GM12878 (cell line): ENCODE measurements at regions not wholly inside any gene's neighbourhood (a gene's known extent, or its start where the extent isn't known, plus 50 kb on each side); places are given as distances from the start of the nearest gene placed in this dataset.

Source experiments
- ATAC-seq: fragments of 200-7000 bp; cut with Tn5 transposase; 3 replicates; pipeline ENCODE4 v1.9.1; 2020; ENCODE audit warnings: mild to moderate bottlenecking, moderate library complexity
- BruUV-seq: library from RNA; stranded (reverse); fragments of 400-500 nt; replicated peaks from 2 replicates; lab custom pipeline; 2021; lab: Mats Ljungman, UMichigan
- CTCF ChIA-PET: fragments of 300-600 bp; sonication (Branson Sonifier 250); formaldehyde crosslinking; extraction: SDS; loops from one replicate; lab custom pipeline; 2021; ENCODE audit warnings: inconsistent platforms; lab: Yijun Ruan, JAX
- POLR2A ChIA-PET: fragments of 350-600 bp; formaldehyde crosslinking; extraction: SDS; loops from one replicate; lab custom pipeline; 2021; ENCODE audit warnings: inconsistent platforms; lab: Charles Lee
- RAD21 ChIA-PET: fragments of 300-600 bp; sonication (Branson Sonifier 250); formaldehyde crosslinking; loops from one replicate; lab custom pipeline; 2023; ENCODE audit warnings: antibody characterized with exemption; ENCODE audit not compliant: unreplicated experiment; lab: Charles Lee
- SMC1A ChIA-PET: fragments of 300-600 bp; sonication (Branson Sonifier 250); formaldehyde crosslinking; loops from one replicate; lab custom pipeline; 2023; ENCODE audit not compliant: unreplicated experiment, uncharacterized antibody; lab: Charles Lee
- DNase-seq: peaks from one replicate; pipeline ENCODE4 v3.0.0-alpha.2; 2011; ENCODE audit warnings: low read depth, low spot score
- FAIRE-seq: peaks from 3 replicates; lab custom pipeline; 2011; peaks lifted over from hg19 to GRCh38; lab: Jason Lieb, UNC
- H2AFZ ChIP-seq: 2 replicates; pipeline ENCODE4 v1.6.0; 2011; ENCODE audit warnings: low read depth, low read length, control low read depth; ENCODE audit not compliant: control insufficient read depth
- H3K27ac ChIP-seq: 2 replicates; pipeline ENCODE4 v1.5.1; 2011; ENCODE audit warnings: control low read depth; ENCODE audit not compliant: control insufficient read depth, insufficient read depth
- H3K27me3 ChIP-seq, 2 experiments: replicated peaks in 1 of 2; 2 replicates each; pipeline versions ENCODE4 v1.6.0 to v1.6.1; 2011; ENCODE audit warnings: low read length in 1 of 2; ENCODE audit not compliant: control insufficient read depth in 2 of 2, insufficient read depth in 2 of 2
- H3K36me3 ChIP-seq, 2 experiments: 2 replicates each; pipeline ENCODE4 v1.5.1; 2011; ENCODE audit warnings: low read length in 1 of 2; ENCODE audit not compliant: control insufficient read depth in 2 of 2, insufficient read depth in 2 of 2
- H3K4me1 ChIP-seq: 2 replicates; pipeline ENCODE4 v1.6.1; 2011; ENCODE audit warnings: mild to moderate bottlenecking, low read length, moderate library complexity, mixed read lengths; ENCODE audit not compliant: control insufficient read depth, insufficient read depth
- H3K4me2 ChIP-seq: 2 replicates; pipeline ENCODE4 v1.6.0; 2011; ENCODE audit warnings: control low read depth; ENCODE audit not compliant: control insufficient read depth, insufficient read depth
- H3K4me3 ChIP-seq: fragments of 200-600 bp; sonication (generic); 2 replicates; pipeline ENCODE4 v1.5.1; 2016
- H3K79me2 ChIP-seq: 2 replicates; pipeline ENCODE4 v1.6.0; 2011; ENCODE audit warnings: low read length; ENCODE audit not compliant: control insufficient read depth, insufficient read depth
- H3K9ac ChIP-seq: 2 replicates; pipeline ENCODE4 v1.8.0; 2011; ENCODE audit warnings: low read length, control low read depth, mixed read lengths; ENCODE audit not compliant: control insufficient read depth, insufficient read depth
- H3K9me3 ChIP-seq: replicated peaks from 3 replicates; pipeline ENCODE4 v1.5.1; 2011; ENCODE audit warnings: mild to moderate bottlenecking, low read length; ENCODE audit not compliant: control insufficient read depth, insufficient read depth
- H4K20me1 ChIP-seq: 2 replicates; pipeline ENCODE4 v1.6.0; 2011; ENCODE audit not compliant: control insufficient read depth, insufficient read depth
- BCL11A ChIP-seq: IDR thresholded peaks from 2 replicates; pipeline ENCODE4 v1.6.1; 2011; ENCODE audit warnings: low read depth, low read length
- GABPA ChIP-seq: IDR thresholded peaks from 2 replicates; pipeline ENCODE4 v1.6.1; 2014; ENCODE audit warnings: antibody characterized with exemption, low read depth, mild to moderate bottlenecking, inconsistent platforms
- IRF4 ChIP-seq: IDR thresholded peaks from 2 replicates; pipeline ENCODE4 v1.6.1; 2011; ENCODE audit warnings: low read depth, low read length
- KAT2A ChIP-seq: conservative IDR thresholded peaks from 2 replicates; pipeline ENCODE4 v1.6.1; 2011; ENCODE audit warnings: low read depth, low read length; ENCODE audit not compliant: control insufficient read depth
- MTA2 ChIP-seq: fragments of 450-650 bp; IDR thresholded peaks from 2 replicates; pipeline ENCODE4 v1.6.1; 2016; ENCODE audit warnings: low read depth, mild to moderate bottlenecking, moderate library complexity
- MTA3 ChIP-seq: IDR thresholded peaks from 2 replicates; pipeline ENCODE4 v1.6.1; 2012; ENCODE audit warnings: low read length, inconsistent platforms, borderline replicate concordance
- NFXL1 ChIP-seq: fragments of 450-650 bp; IDR thresholded peaks from 2 replicates; pipeline ENCODE4 v1.6.1; 2017; ENCODE audit warnings: antibody characterized with exemption, mild to moderate bottlenecking, borderline replicate concordance
- NR2C2 ChIP-seq: IDR thresholded peaks from 2 replicates; pipeline ENCODE4 v1.6.1; 2011; ENCODE audit warnings: borderline replicate concordance, low read depth; ENCODE audit not compliant: control insufficient read depth, insufficient read length
- PAX8 ChIP-seq: fragments of 450-650 bp; IDR thresholded peaks from 2 replicates; pipeline ENCODE4 v1.6.1; 2017; ENCODE audit warnings: mild to moderate bottlenecking, moderate library complexity
- RUNX3 ChIP-seq: IDR thresholded peaks from 2 replicates; pipeline ENCODE4 v1.6.1; 2012; ENCODE audit warnings: low read length, inconsistent platforms
- STAT3 ChIP-seq: IDR thresholded peaks from 2 replicates; pipeline ENCODE4 v1.6.1; 2011; ENCODE audit warnings: low read depth, low read length, improper control_type of control experiment
- ZBTB11 ChIP-seq: fragments of 450-650 bp; formaldehyde crosslinking; IDR thresholded peaks from 2 replicates; pipeline ENCODE4 v1.5.0; 2022; ENCODE audit warnings: mild to moderate bottlenecking, missing genetic modification characterization
- ZBTB4 ChIP-seq: fragments of 450-650 bp; formaldehyde crosslinking; IDR thresholded peaks from 2 replicates; pipeline ENCODE4 v1.4.0; 2022; ENCODE audit warnings: mild to moderate bottlenecking, moderate library complexity
- WGBS: methylation state at CpG from one replicate; pipeline ENCODE4 v1.1.6; 2016; ENCODE audit warnings: low lambda C conversion rate; ENCODE audit not compliant: insufficient replicate concordance, insufficient coverage; ENCODE audit errors: missing lambda C conversion rate; 5-methylcytosine and 5-hydroxymethylcytosine counted together
- in situ Hi-C: fragments of 300-500 bp; cut with MboI; formaldehyde crosslinking; loops from 9 replicates; pipeline ENCODE4 v1.14.3; 2018; ENCODE audit warnings: mixed read lengths
- intact Hi-C: fragments of 100-400 bp; cut with micrococcal nuclease; formaldehyde crosslinking; loops from one replicate; pipeline ENCODE4 v1.14.2; 2022; ENCODE audit not compliant: unreplicated experiment
- TF ChIP-seq, protein P1 (sequence below): fragments of 150-350 bp; IDR thresholded peaks from 2 replicates; pipeline ENCODE4 v1.6.1; 2016; ENCODE audit warnings: low read depth, low read length

- Histone ChIP-seq H3K27ac (no peak overlapping the region), H3K27me3 (no peaks in the 10 kb centered on the region), H3K4me2 (no peak overlapping the region), H4K20me1 (no peaks in the 10 kb centered on the region), H3K4me3 (no peak overlapping the region), H3K79me2 (no peaks in the 10 kb centered on the region), H3K4me1 (no peaks in the 10 kb centered on the region), H3K9me3 (no peaks in the 10 kb centered on the region), H3K36me3 (no peaks in the 10 kb centered on the region), H3K9ac (no peak overlapping the region), H2AFZ (no peak overlapping the region)
- in situ Hi-C loops: no loop called here
- no peak for ATAC-seq
- ChIA-PET SMC1A (no interaction called here), POLR2A (no interaction called here), CTCF (interaction anchor here (1.4 kb wide), 1 partner anchor 212 kb away, joined by 4 read pairs; no protein-coding TSS in a partner anchor), RAD21 (no interaction called here)
- no peak for FAIRE-seq
- intact Hi-C loops: no loop called here
- 26% methylated on average over 14 of the region's 14 CpGs for WGBS
- TF ChIP-seq BCL11A (no peak), KAT2A (no peak), RUNX3 (no peak), NFXL1 (no peak), NR2C2 (no peak), ZBTB11 (no peak), GABPA (no peak), STAT3 (no peak), ZBTB4 (no peak), IRF4 (no peak), MTA3 (no peak), PAX8 (no peak), MTA2 (no peak)
- TF ChIP-seq, protein P1, sequence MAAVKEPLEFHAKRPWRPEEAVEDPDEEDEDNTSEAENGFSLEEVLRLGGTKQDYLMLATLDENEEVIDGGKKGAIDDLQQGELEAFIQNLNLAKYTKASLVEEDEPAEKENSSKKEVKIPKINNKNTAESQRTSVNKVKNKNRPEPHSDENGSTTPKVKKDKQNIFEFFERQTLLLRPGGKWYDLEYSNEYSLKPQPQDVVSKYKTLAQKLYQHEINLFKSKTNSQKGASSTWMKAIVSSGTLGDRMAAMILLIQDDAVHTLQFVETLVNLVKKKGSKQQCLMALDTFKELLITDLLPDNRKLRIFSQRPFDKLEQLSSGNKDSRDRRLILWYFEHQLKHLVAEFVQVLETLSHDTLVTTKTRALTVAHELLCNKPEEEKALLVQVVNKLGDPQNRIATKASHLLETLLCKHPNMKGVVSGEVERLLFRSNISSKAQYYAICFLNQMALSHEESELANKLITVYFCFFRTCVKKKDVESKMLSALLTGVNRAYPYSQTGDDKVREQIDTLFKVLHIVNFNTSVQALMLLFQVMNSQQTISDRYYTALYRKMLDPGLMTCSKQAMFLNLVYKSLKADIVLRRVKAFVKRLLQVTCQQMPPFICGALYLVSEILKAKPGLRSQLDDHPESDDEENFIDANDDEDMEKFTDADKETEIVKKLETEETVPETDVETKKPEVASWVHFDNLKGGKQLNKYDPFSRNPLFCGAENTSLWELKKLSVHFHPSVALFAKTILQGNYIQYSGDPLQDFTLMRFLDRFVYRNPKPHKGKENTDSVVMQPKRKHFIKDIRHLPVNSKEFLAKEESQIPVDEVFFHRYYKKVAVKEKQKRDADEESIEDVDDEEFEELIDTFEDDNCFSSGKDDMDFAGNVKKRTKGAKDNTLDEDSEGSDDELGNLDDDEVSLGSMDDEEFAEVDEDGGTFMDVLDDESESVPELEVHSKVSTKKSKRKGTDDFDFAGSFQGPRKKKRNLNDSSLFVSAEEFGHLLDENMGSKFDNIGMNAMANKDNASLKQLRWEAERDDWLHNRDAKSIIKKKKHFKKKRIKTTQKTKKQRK: no peak
- no peak for DNase-seq
- BruUV-seq: no TSS peak
Observed at GRCh38 chr10:1966712-1967376, 229.5 kb upstream of the ADARB2 start.
